ENCODE measurements at regions not wholly inside any gene's neighbourhood (a gene's known extent, or its start where the extent isn't known, plus 50 kb on each side); places are given as distances from the start of the nearest gene placed in this dataset.
"Not testable (repeated sequence)": the region's sequence is repeated elsewhere in the genome, so short reads cannot be mapped to it uniquely, and the experiment has no call there.

GRCh38 chr6:57822896-57823358 is 505.5 kb downstream of the PRIM2 start:
- FAIRE-seq: no peak
- DNase-seq (ENCODE audit: insufficient read length, low spot score): no peak
- TF ChIP-seq POLR2A (IDR thresholded peaks at IDR 0.05; ENCODE audit: low read depth, low read length): no peak

- not testable (repeated sequence) for DNase-seq (ENCODE audit: insufficient read length, low spot score); FAIRE-seq
These were observed 520.3 kb downstream of the PRIM2 start for GRCh38 chr6:57837622-57838209.

- not testable (repeated sequence) for DNase-seq (ENCODE audit: insufficient read length, low spot score); FAIRE-seq
These were observed 524.1 kb downstream of the PRIM2 start for GRCh38 chr6:57841551-57841950.

- not testable (repeated sequence) for FAIRE-seq; DNase-seq (ENCODE audit: insufficient read length, low spot score)
These were observed 536.4 kb downstream of the PRIM2 start for GRCh38 chr6:57853745-57854407.

- FAIRE-seq; DNase-seq (ENCODE audit: insufficient read length, low spot score): not testable (repeated sequence)
These were observed 543.3 kb downstream of the PRIM2 start for GRCh38 chr6:57860481-57861315.

- not testable (repeated sequence) for FAIRE-seq; DNase-seq (ENCODE audit: insufficient read length, low spot score)
These were observed 552.7 kb downstream of the PRIM2 start for GRCh38 chr6:57870083-57870482.

- not testable (repeated sequence) for FAIRE-seq; DNase-seq (ENCODE audit: insufficient read length, low spot score)
These were observed 556.0 kb downstream of the PRIM2 start for GRCh38 chr6:57873424-57873823.

- DNase-seq (ENCODE audit: insufficient read length, low spot score); FAIRE-seq: not testable (repeated sequence)
These were observed 559.2 kb downstream of the PRIM2 start for GRCh38 chr6:57876659-57877058.

- not testable (repeated sequence) for DNase-seq (ENCODE audit: insufficient read length, low spot score); FAIRE-seq
These were observed 560.3 kb downstream of the PRIM2 start for GRCh38 chr6:57877729-57878128.

GRCh38 chr6:57878792-57879191 is 561.4 kb downstream of the PRIM2 start:
- DNase-seq (ENCODE audit: insufficient read length, low spot score); FAIRE-seq: not testable (repeated sequence)

- not testable (repeated sequence) for DNase-seq (ENCODE audit: insufficient read length, low spot score); FAIRE-seq
These were observed 581.4 kb downstream of the PRIM2 start for GRCh38 chr6:57898850-57899249.

GRCh38 chr6:57900687-57901399 is 583.4 kb downstream of the PRIM2 start:
- not testable (repeated sequence) for FAIRE-seq

GRCh38 chr6:57901445-57901844 is 584.0 kb downstream of the PRIM2 start:
- not testable (repeated sequence) for FAIRE-seq; DNase-seq (ENCODE audit: insufficient read length, low spot score)

More at GRCh38 chr6:57900687-57901399, 583.4 kb downstream of the PRIM2 start:
- not testable (repeated sequence) for DNase-seq (ENCODE audit: insufficient read length, low spot score)

- not testable (repeated sequence) for FAIRE-seq; DNase-seq (ENCODE audit: insufficient read length, low spot score)
These were observed 586.9 kb downstream of the PRIM2 start for GRCh38 chr6:57904356-57904755.

GRCh38 chr6:57915300-57915699 is 597.9 kb downstream of the PRIM2 start:
- DNase-seq (ENCODE audit: insufficient read length, low spot score); FAIRE-seq: not testable (repeated sequence)

- not testable (repeated sequence) for FAIRE-seq; DNase-seq (ENCODE audit: insufficient read length, low spot score)
These were observed 625.5 kb downstream of the PRIM2 start for GRCh38 chr6:57942966-57943365.

- not testable (repeated sequence) for FAIRE-seq; DNase-seq (ENCODE audit: insufficient read length, low spot score)
These were observed 628.8 kb downstream of the PRIM2 start for GRCh38 chr6:57946084-57946768.

GRCh38 chr6:57946769-57947091 is 629.3 kb downstream of the PRIM2 start:
- FAIRE-seq; DNase-seq (ENCODE audit: insufficient read length, low spot score): not testable (repeated sequence)

GRCh38 chr6:57948481-57948880 is 631.1 kb downstream of the PRIM2 start:
- not testable (repeated sequence) for FAIRE-seq; DNase-seq (ENCODE audit: insufficient read length, low spot score)
